ENCODE measurements at regions not wholly inside any gene's neighbourhood (a gene's known extent, or its start where the extent isn't known, plus 50 kb on each side); places are given as distances from the start of the nearest gene placed in this dataset.

- DNase-seq: no peak
Observed at GRCh38 chr4:125975861-125976397, 661.2 kb downstream of the FAT4 start.

DNA sequence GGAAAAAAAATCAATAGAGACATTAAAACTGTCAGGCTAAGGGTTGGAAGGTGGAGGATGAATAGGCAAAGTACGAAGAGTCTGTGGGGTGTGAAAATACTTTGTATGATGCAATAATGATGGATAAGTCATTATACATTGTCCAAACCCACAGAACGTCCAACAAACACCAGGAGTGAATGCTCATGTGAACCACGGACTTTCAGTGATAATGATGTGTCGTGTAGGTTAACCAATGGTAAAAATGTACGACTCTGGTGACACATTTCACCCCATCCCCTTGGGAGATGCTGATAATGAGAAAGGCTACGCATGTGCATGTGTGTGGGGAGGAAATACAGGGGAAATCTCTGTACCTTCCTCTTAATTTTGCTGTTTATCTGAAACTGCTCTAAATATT lies 665.2 kb downstream of the FAT4 start:
- no peak for DNase-seq

GRCh38 chr4:125983168-125983567 lies 668.4 kb downstream of the FAT4 start:
- DNase-seq: no peak

DNA sequence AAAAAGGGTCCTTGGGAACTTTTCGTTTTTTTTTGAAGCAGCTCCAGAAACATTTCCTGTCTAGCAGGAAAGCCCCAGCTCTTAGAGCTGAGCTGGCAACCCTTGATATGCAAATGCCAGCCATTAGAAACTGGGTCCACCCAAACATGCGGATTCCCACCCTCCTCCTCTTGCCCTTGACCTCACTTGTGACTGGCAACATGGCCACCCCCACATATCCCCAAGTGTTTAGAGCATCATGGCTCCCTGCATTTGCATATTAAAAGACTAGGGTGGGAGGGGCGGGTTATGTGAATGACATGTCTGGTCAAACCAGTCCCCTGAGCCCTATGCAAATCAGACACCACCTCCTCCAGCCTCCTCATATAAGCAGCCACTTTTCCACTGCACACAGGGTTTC lies 671.1 kb downstream of the FAT4 start:
- no peak for DNase-seq

DNA sequence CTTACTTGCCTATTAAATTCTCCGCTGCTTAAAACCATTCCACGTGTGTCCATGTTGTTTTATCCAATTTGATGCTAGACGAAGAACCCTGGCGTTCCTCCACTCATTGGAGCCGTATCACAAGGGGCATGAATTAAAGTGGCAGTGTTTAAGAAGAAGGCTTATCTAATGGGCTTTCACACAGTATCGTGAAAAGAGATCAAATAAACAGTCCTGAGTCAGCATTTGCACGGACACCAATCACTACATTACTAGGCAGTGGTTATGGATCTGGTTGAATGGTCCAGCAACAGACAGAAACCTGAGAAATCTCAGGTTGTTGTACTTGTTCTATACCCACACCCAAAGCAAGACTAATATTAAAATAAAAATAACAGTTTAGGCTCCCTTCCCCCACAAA lies 671.6 kb downstream of the FAT4 start:
- no peak for DNase-seq

GRCh38 chr4:125988464-125988863 lies 673.7 kb downstream of the FAT4 start:
- no peak for DNase-seq

DNA sequence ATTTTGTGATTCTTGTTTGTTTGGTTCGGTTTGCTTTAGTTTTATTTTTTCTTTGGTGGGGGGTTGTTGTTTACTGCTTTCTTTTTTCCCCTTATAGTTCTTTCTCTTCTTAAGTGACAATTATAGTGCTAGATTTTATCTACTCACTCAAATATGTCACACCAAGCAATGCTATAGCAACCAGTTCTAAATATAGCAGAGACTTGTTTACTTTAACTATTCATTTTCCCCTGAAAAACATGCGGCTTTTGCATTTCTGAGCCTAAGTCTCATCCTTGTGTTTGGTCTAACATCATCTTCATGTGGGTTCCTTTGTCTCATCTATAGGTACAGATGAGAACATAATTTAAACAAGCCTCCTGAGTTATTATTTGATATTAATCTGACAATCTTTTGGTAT lies 676.6 kb downstream of the FAT4 start:
- DNase-seq: no peak

DNA sequence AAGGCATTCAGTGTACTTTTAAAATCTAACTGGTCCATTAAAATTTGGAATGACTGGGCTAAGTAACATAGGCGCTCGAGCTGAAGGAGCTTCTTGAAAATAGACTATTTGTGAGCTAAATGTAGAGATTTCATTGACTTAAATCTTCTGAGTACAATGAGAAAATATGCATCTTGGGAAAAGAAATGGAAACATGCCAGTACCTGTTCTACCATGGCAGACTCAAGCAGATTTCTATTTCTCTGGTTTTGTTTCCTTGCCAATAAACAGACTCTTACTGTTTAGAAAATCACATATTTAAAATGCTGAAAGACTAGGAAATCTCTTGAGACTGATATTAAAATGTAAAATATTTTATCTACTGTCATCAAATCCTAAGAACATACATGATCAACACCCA lies 678.1 kb downstream of the FAT4 start:
- DNase-seq: no peak

GRCh38 chr4:125994024-125994423 lies 679.3 kb downstream of the FAT4 start:
- DNase-seq: no peak

DNA sequence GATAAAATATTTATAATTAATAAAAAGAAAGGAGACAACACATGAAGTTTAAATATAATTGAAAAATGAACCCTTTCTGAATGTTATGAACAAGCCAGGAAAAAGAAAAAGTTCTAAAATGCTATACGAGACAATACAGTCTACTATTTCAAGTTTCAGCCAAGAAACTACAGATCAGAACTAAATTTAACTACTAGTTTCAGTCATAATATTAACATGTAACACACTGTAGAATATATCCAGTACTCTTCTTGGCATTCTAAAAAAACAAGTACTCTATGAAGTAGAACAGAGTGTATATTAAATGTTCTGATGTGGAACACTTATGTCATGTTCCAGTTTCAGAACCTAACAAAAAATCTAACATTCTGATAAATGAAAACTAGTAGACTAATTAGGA lies 679.7 kb downstream of the FAT4 start:
- DNase-seq: no peak

DNA sequence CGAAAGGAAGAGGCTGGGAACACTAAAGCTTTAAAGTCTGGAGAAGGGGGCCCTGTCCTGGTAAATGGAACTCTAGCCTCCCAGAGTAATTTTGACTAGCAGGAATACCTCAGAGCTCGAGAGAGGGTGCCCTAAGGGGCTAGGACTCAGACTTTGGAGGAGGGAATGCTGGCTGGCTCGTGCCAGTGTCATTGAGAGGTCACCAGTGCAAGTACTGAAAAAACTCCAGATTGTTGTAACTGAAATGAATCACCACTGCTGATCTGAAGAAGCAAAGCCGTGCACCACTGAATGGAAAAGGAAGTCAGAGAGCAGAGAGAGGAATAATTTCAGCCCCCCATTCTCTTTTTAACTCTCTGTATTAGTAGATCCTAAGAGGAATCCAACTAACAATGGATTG lies 690.2 kb downstream of the FAT4 start:
- no peak for DNase-seq

GRCh38 chr4:126007142-126007541 lies 692.4 kb downstream of the FAT4 start:
- DNase-seq: no peak

DNA sequence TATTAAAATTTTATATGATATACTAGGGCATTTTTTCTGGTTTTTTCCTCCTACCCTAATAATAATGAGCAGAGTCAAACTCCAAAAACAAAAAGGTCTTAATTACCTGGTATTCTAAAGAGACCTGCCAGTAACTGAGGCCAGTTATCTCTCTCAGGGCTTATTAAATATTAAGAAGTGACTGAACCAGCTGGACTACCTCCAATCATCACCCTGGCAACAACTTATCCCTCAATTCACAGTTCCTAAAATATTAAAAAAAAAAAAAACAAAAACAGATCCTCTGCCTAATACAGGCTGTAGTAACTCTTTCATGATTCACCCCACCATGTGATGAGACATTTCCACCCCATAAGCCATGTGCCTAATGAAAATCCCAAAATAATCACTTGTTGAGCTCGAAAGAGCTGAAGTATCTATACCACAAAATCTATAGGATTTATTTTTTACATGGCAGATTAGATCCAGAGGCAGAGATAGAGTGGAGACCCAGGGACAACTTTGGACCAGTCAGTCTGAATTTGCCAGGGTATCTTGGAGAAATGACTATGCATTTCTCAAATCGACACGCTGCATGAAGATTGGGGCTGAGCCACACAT lies 698.0 kb downstream of the FAT4 start:
- DNase-seq: no peak

- no peak for DNase-seq
Observed at GRCh38 chr4:126018274-126018673, 703.5 kb downstream of the FAT4 start.

DNA sequence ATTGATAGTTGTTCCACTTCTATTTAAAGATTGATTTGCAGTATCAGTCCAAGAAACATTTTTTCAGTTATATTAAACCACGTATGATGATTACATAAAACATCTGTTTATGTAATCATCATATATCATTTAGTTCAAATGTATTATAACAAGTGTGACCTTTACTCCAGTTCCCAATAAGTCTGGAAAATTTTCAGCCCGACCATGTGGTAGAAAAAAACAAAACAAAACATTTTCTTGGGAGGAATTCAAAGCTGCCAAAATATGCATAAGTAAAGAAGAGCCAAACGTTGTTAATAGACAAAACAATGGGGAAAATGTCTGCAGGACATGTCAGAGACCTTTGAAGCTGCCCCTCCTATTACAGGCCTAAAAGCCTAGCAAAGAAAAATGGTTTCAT lies 709.1 kb downstream of the FAT4 start:
- no peak for DNase-seq

GRCh38 chr4:126027601-126028000 lies 712.8 kb downstream of the FAT4 start:
- DNase-seq: no peak

- no peak for DNase-seq
Observed at GRCh38 chr4:126028876-126029275, 714.1 kb downstream of the FAT4 start.

DNA sequence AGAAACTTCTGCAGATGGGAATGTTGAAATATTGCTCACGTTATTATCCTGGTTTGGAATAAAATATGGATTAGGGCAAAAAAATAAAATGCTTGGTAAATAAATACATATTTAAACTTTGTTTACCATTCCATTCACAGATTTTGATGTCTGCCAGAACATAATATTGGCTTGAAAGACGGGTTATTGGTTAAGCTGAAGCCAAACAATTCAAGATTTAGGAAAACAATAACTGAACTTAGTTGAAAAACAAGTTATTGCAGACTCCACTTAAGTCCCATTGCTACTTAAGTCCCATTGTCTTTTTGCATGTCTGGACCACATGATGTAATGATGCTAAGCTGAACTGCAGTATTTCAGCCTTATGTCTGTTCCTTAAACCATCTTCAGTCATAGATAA lies 722.5 kb downstream of the FAT4 start:
- no peak for DNase-seq

GRCh38 chr4:126038502-126039144 lies 723.9 kb downstream of the FAT4 start:
- no peak for DNase-seq

- no peak for DNase-seq
Observed at GRCh38 chr4:126046081-126046614, 731.4 kb downstream of the FAT4 start.

- DNase-seq: no peak
Observed at GRCh38 chr4:126047114-126047513, 732.4 kb downstream of the FAT4 start.

GRCh38 chr4:126051689-126052424 lies 737.1 kb downstream of the FAT4 start:
- DNase-seq: no peak

DNA sequence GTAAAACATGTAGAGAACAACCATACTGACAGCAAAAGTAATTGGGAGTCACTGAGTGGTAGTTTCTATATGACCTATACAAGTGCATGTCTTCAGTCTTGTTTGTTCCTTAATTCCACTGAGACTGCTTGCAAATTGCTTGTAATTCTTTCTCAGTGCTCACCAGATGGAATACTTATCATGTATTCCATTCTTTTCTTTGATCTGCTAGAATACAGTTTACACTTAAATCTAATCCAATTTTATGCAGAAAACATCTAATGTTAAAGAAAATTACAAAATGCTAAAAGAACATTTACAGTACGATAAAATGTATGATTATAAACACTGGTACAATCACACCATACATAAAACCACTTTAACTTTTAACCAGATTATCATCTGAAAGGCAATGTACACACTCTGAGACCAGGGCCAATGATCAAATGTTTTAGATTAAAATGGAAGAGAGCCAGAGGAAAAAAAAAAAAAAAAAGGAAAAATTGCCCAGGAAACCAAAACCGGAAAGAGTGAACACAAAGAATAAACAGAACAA lies 741.4 kb downstream of the FAT4 start:
- no peak for DNase-seq

GRCh38 chr4:126057371-126057770 lies 742.6 kb downstream of the FAT4 start:
- DNase-seq: no peak

Data from activated CD4-positive, alpha-beta T cell treated with anti-CD3 and anti-CD28 coated beads, Interleukin-10, Interleukin-2, amounts not matched to agents 100 ng/mL and 50 ng/mL, durations not matched to agents 16 hours and 8 hours (primary cell).